ENCODE measurements at regions not wholly inside any gene's neighbourhood (a gene's known extent, or its start where the extent isn't known, plus 50 kb on each side); places are given as distances from the start of the nearest gene placed in this dataset.

DNA sequence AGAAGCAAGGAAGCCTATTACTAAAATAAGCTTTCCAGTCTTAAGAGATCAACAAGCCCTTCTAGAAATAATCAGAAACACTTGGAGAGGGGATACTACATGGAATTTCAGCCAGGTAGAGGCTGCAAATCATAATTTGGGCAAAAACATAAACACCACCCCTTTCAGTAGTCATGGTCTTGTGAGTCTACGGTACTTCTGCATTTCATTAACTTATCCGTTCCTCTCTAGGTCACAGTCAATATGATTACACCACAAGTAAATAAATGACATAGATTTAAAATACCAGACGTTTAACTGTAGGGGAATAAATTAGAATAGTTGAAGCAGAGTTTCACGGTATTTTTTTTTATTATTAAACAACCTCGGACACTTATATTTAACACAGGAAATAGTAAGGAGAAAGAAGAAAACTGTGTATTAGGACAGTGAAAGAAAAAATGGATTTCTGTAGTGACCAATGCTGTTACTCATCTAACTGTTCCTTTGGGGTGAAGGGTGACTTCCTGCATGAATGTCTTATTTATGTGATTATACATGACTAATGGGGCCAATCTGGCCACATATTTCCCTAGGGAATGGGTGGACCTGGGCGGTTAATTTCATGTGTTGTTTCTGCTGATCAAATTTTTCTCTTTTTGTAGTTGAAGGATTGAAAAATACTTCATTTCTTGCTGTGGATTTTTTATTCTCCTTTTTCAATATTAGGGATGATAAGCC is 456.6 kb upstream of the UBE2E3 start:
- no peak for DNase-seq

DNA sequence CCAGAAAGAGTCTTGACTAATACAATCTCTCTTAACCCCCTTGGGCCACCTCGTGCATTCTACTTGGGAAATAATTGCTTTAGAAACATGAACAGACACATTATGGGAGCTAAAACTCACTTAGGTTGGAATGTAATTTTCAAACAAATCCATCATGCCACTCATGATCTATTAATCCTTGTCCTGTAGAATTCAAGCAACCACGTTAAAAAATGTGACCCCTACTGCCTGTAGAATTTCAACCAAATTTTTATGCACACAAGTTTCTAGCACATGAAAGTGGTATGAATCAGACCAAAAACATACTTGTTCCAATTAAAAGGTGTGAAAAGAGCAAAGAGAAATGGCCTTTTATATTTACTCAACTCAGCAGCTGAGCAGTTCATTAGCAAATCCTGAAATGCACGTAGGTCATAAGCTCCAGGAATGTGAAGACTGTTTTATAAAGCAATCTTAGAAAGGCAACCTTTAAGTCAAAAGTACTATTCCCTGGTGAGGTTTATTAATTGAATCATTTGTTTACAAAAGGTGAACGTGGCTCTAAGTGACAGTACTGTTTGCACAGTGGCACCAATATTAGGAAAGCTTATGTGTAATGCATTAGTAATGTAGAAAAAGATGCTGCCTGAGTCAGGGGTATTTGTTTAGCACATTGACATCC is 459.4 kb upstream of the UBE2E3 start:
- no peak for DNase-seq

- no peak for DNase-seq
These were observed 460.2 kb upstream of the UBE2E3 start for GRCh38 chr2:180520206-180520605.

DNA sequence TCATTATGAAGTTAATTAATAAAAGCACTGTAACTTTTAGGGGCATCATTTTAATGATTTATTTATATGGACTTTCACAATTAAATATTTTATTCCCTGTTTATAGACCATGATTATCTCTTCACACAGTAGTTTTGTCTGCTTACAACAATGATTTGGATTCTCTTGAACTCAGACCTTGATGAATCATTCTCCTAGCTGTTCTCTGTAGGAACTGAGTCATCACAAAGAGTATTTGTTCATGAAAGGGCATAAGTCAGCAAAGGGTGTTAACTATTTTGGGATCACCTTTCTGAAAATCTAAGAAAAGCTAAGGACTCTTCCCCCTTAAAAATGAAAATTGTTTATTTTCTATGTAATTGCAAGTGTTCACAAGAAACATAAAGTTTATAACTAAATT is 461.1 kb upstream of the UBE2E3 start:
- no peak for DNase-seq

- no peak for DNase-seq
These were observed 464.2 kb upstream of the UBE2E3 start for GRCh38 chr2:180516232-180516631.

- no peak for DNase-seq
These were observed 467.0 kb upstream of the UBE2E3 start for GRCh38 chr2:180513389-180513788.

- no peak for DNase-seq
These were observed 471.9 kb upstream of the UBE2E3 start for GRCh38 chr2:180508458-180508857.

DNA sequence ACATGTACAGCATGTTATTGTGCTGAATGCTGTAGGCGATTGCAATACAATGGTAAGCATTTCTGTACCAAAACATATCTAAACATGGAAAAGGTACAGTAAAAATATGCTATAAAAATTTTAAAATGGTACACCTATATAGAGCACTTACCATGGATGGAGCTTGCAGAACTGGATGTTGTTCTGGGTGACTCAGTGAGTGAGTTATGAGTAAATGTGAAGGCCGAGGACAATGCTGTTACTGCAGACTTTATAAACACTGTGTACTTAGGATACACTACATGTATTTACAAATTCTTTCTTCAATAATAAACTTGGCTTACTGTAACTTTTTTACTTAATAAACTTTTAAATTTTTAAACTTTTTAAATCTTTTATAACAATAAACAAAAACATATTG is 473.4 kb upstream of the UBE2E3 start:
- no peak for DNase-seq

- DNase-seq = no peak
These were observed 475.2 kb upstream of the UBE2E3 start for GRCh38 chr2:180505203-180505602.

GRCh38 chr2:180497621-180498152 is 482.7 kb upstream of the UBE2E3 start:
- no peak for DNase-seq

GRCh38 chr2:180495606-180496005 is 484.8 kb upstream of the UBE2E3 start:
- no peak for DNase-seq

DNA sequence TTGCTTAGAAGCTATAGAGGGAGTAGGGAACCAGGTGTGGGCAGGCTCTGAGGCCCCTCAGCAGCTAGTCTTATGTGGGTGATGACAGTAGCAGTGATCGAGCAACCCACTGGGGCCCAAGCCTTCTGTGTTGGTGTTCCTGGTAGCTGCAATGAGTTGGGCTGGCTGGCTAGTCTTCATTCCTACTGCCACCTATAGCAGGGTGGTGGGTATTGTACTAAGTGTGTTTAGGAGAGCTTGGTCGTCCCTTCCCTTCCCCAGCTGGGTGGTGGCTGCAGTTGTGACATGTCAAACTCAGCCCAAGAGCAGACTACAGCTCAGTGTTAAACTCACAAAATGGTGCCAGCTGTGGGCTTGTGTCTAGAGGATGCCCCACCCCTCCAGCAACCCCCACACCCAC is 486.1 kb upstream of the UBE2E3 start:
- DNase-seq = no peak

DNA sequence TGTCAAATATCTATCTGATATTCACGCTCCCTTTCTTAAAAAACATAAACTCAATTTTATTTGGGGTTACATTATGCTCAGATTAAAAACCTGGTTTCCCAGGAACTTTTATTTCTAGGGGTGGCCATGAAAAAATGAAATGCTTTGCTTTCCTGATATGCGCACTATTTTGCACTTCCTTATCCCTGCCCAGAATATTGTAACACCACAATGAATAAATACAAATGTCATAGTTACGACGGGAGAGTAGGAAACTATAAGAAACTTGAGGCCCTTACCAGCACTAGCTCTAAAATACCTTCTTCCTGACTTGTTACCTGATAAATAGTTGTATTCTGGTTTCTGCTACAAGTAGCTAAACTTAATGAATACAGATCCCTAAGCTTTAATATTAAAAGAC is 475.6 kb upstream of the CWC22 start:
- no peak for DNase-seq

DNA sequence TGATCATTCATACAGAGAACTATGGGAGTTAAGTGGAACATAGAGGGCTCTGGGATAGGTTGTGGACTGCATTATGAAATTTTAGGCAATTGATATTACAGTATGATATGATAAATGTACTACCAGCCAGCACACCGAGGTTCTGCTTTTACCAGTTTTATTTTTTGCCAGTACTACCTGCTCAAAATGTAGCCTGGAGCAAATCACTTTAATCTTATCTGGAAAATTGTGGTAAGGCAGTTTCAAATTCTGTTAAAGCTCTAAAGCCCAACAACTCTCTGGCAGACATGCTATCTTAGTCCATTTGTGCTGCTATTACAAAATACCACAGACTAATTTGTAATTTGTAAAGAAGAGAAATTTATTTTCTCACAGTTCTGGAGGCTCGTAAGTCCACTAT is 474.9 kb upstream of the CWC22 start:
- DNase-seq = no peak

- no peak for DNase-seq
These were observed 471.8 kb upstream of the CWC22 start for GRCh38 chr2:180478883-180479282.

GRCh38 chr2:180474716-180475115 is 467.6 kb upstream of the CWC22 start:
- no peak for DNase-seq

DNA sequence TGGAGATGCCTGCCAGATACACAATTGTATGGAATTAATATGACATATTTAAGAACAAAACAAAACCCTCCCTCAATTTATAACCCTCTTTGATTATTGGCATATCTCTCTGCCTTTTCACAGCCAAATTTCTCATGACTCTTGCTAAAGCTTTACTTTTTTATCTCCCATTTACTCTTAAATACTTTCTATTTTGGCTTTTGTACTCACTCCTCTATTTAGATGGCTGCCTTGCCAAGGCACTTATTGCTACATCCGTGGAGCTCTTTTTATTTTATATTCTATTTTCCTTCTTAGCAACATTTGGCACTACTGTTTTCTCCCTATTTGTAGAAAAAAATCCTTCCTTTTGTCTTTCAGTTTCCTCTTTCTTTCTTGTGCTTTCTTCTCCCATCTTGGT is 466.4 kb upstream of the CWC22 start:
- no peak for DNase-seq

GRCh38 chr2:180472133-180472532 is 465.0 kb upstream of the CWC22 start:
- DNase-seq = no peak

- DNase-seq = no peak
These were observed 456.5 kb upstream of the CWC22 start for GRCh38 chr2:180463608-180464007.

DNA sequence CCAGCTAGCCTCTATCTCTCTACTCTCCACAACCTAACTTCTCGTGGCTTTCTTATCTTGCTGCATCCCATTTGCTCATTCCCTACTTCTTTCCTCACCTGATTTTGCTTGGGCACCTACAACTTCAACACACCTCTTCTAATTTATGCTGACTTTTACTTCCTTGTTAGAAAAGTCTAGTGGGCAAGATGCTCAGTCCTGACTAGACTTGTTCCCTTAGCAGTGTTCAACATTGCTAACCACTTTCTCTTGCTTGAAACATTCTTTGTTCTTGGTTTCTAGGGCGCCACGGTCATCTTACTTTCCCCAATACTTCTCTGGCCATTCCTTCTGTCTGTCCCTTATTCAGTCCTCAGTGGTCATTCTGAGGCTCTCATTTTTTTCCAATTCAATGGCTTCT is 454.7 kb upstream of the CWC22 start:
- no peak for DNase-seq

- no peak for DNase-seq
These were observed 449.7 kb upstream of the CWC22 start for GRCh38 chr2:180456801-180457200.

DNA sequence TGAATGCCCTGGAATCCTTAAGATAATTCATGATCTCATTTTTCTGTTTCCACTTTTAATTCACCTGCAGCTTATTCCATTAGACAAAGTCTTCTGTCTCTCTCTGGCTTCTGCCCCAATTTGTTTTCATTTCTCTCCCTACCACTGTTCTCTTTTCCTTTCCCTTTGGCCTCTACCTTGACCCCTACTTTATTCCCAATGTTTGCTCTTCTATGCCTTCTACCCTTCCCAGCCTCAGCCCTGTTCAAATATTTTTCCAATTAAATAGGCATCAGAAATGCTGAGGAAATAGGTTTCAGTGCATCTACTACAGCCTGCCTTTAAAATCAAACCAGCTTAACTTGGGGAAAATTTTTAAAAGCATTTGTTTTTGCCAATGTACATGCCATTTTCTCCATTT is 443.7 kb upstream of the CWC22 start:
- no peak for DNase-seq

- no peak for DNase-seq
These were observed 442.2 kb upstream of the CWC22 start for GRCh38 chr2:180449171-180449915.

- DNase-seq = no peak
These were observed 439.4 kb upstream of the CWC22 start for GRCh38 chr2:180446492-180446891.

Measured in NCI-H1436 treated with DMSO at 0.1 percent for 48 hours (cell line).